ENCODE measurements at regions not wholly inside any gene's neighbourhood (a gene's known extent, or its start where the extent isn't known, plus 50 kb on each side); places are given as distances from the start of the nearest gene placed in this dataset.

DNA sequence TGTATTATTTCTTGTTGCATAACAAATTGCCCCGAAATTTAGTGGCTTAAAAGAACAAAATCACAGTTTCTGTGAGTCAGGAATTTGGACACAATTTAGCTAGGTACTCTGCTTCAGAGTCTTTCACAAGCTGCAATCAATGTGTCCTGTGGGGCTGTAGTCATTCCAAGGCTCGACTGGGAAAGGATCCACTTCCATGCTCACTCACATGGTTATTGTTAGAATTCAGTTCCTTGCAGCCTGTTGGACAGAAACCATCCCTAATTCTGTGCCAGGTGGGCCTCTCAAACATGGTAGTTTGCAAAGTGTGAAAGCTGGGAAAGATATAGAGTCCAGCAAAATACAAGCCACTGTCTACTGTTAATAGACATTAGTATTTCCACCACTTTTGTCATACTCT, 59.7 kb upstream of the ARID2 start:
- no peak for DNase-seq (ENCODE audit: low read depth in 2 of 2)

DNA sequence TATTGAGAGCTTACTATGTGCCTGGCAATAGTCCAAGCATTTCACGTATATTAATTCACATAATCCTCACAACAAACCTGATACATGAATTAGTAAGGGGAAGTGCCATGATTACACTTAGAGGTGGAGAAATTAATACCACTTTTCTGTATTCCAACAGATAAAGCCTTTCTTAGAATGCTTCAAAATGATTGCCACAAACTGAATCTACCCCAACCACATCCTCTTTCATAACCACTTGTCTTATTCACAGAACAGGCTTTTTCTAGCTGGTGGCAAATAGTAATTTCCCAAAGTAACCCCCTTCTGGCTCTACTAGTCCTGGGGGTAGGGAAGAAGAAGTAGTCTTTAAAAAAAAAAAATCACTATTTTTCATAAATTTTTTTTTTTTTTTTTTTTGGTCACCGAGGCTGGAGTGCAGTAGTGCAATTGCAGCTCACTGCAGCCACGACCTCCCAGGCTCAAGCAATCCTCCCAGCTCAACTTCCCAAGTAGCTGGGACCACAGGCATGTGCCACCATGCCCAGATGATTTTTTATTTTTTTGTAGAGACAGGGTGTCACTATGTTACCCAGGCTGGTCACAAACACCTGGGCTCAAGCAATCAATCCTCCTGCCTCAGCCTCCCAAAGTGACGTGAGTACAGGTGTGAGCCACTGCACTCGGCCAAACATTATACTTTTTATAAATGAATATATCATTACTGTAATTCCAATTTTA, 59.0 kb upstream of the ARID2 start:
- no peak for DNase-seq (ENCODE audit: low read depth in 2 of 2)

DNA sequence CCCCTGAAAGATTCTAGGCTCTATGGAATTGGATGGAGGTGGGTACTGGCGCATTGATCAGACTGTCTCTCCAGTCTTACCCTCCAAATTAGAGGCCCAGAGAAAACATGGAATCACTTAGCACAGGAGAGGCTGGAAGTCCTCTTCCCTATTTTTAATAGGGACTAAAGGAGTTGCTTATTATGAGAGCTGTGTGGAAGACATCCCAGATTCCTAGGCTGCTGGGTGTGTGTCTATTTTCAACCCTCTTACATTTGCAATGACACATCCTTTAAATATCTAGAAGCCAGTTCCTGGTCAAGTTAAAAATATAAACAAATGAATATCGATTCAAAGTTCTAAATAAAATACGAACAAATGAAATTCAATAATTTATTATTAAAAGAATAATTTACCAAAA, 58.3 kb upstream of the ARID2 start:
- DNase-seq (ENCODE audit: low read depth in 2 of 2), result no peak

DNA sequence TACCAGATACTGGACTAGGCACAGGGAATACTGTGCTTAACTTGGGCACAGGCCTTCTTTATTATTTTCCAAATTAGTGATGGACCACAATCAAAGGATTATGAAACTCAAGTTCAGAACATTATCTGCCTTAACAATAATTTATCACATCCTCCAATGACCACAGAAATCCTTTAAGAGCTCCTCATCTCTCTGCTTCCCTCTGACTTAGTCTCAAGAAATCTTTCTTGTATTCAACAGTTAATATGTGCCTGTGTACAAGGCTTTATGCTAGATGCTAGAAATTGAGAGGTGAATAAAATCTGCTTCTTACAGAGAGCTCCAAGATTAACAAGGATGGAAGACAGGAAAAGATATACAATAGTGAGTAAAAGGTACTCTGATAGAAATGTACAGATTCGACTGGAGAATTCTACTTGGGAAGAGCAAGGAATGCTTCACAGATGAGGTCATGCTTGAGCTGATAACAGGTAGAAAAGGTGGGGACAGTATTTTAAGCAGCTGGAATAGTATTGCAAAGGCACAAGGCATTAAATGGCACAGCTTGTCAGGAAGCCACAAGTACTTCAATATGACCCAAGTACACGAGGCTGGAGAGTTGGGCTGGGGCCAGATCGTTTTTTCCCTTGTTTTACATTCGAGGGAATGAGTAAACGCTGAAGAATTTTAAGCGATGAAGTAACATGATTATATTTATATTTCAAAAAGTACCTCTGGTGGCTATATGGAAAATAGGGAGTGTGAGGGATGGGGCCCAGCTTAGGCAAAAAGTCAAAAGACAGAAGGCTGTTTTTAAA, 55.1 kb upstream of the ARID2 start:
- DNase-seq (ENCODE audit: low read depth in 2 of 2), result no peak

DNA sequence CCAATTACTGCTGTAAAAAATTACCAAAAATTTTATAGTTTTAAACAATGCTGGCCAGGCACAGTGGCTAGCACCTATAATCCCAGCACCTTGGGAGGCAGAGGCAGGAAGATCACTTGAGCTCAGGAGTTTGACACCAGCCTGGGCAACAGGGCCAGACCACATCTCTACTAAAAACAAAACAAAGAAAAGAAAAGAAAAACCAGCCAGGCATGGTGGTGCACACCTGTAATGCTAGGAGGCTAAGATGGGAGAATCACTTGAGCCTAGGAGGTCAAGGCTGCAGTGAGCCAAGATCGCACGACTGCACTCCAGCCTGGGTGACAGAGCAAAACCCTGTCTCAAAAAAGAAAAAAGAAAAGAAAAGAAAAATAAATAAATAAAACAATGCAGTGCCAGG, 54.0 kb upstream of the ARID2 start:
- DNase-seq (ENCODE audit: low read depth in 2 of 2), result no peak
